HG02678 (cell line): ENCODE measurements at regions not wholly inside any gene's neighbourhood (a gene's known extent, or its start where the extent isn't known, plus 50 kb on each side); places are given as distances from the start of the nearest gene placed in this dataset.
"Not testable (repeated sequence)": the region's sequence is repeated elsewhere in the genome, so short reads cannot be mapped to it uniquely, and the experiment has no call there.

Source experiments
- ATAC-seq: cut with Tn5 transposase; IDR thresholded peaks from one replicate; pipeline ENCODE4 v1.9.1; 2021; ENCODE audit warnings: mild to moderate bottlenecking, moderate library complexity; ENCODE audit not compliant: unreplicated experiment

DNA sequence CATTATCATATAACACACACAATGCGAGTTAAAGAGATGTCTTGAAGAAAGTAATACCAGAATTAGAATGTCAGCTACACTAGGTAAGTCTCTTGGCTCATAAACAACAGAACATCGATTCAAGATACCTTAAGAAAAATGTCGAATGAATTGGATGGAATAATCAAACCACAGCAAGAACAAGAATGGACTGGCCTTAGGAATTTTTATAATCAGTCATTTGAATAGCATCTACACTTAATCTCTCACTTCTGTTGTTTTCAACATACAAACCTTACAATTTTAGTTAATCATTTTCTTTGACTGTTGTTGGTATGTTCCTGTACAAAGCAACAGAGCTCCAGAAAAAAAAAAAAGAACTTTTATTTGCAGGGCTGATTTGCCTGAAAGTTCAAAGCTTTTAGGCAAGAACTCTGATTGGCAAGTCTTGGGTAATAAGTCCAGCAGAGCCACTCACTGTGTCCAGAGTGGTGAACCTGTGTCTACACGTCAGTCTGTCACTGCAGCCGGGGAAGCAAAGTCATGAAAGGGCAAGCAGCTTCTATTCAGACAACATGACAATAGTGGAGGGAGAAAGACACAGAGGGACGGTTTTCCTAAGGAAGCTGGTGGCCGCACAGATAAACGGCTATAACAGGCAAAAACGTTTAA, 1026.1 kb upstream of the MIR17HG start:
- ATAC-seq: no peak

DNA sequence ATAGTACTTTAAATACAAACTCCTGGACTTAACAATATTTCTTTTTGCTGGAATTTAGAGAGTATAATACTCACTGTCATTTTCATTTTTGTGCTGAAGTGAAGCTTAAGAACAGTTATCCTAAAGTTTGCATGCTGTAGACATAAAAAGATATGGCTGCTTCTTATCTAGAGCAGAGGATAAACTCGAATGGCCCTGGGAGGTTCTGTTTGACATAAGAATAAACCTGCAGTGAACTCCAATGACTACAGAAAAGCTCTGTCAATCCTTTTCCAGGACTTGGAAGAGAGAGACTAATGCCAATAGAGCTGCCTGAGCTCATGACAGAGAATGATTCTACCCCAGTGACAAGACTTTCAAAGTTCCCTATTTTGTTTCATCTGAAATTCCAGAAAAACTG, 1017.8 kb upstream of the MIR17HG start:
- ATAC-seq: no peak

- no peak for ATAC-seq
Measured at GRCh38 chr13:90331974-90332373, 1015.5 kb upstream of the MIR17HG start.

- ATAC-seq: no peak
Measured at GRCh38 chr13:90336507-90336906, 1011.0 kb upstream of the MIR17HG start.

DNA sequence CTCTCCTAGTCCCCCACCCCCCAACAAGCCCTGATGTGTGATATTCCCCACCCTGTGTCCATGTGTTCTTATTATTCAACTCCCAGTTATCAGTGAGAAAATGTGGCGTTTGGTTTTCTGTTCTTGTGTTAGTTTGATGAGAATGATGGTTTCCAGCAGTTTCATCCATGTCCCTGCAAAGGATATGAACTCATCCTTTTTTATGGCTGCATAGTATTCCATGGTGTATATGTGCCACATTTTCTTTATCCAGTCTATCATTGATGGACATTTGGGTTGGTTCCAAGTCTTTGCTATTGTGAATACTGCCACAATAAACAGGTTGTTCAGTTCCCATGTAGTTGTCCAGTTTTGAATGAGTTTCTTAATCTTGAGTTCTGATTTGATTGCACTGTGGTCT, 1006.1 kb upstream of the MIR17HG start:
- not testable (repeated sequence) for ATAC-seq

DNA sequence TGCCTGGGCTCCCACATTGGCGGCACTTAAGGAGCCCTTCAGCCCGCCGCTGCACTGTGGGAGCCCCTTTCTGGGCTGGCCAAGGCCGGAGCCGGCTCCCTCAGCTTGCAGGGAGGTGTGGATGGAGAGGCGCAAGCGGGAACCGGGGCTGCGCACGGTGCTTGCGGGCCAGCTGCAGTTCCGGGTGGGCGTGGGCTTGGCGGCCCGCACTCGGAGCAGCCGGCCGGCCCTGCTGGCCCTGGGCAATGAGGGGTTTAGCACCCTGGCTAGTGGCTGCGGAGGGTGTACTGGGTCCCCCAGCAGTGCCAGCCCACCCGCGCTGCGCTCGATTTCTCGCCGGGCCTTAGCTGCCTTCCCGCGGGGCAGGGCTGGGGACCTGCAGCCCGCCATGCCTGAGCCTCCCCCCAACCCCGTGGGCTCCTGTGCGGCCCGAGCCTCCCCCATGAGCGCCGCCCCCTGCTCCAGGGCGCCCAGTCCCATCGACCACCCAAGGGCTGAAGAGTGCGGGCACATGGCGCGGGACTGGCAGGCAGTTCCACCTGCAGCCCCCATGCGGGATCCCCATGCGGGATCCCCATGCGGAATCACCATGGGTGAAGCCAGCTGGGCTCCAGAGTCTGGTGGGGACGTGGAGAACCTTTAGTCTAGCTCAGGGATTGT, 998.9 kb upstream of the MIR17HG start:
- not testable (repeated sequence) for ATAC-seq

- ATAC-seq: no peak
Measured at GRCh38 chr13:90352763-90353162, 994.7 kb upstream of the MIR17HG start.

GRCh38 chr13:90355162-90355751, 992.2 kb upstream of the MIR17HG start:
- ATAC-seq: no peak

DNA sequence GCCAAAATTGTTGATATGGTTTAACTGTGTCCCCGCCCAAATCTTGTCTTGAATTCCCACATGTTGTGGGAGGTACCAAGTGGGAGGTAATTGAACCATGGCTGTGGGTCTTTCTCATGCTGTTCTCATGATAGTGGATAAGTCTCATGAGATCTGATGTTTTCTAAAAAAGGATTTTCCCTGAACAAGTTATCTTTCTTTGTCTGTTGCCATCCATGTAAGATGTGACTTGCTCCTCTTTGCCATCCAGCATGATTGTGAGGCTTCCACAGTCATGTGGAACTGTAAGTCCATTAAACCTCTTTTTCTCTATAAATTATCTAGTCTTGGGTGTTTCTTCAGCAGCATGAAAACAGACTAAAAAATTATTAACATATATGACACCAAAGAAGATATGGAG, 986.7 kb upstream of the MIR17HG start:
- ATAC-seq: no peak

GRCh38 chr13:90362707-90363106, 984.8 kb upstream of the MIR17HG start:
- ATAC-seq: no peak

DNA sequence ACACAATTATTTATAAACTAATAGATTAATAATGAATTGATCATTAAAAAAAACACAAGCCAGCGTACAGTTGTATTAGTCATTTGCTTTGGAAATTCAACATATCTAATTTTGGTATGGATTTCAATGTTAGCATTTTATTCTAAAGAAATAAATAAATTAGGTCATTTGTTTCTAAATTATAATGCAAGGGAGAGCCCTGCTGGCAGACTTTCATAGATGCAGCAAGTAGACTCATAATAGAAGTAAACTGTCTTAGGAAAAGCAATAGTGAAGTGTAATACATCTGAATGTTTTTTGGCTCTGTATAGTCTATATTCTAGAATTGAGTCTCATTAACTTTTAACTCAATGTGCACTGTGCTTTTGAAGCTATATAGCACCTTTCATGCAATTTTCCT, 982.4 kb upstream of the MIR17HG start:
- ATAC-seq: no peak

DNA sequence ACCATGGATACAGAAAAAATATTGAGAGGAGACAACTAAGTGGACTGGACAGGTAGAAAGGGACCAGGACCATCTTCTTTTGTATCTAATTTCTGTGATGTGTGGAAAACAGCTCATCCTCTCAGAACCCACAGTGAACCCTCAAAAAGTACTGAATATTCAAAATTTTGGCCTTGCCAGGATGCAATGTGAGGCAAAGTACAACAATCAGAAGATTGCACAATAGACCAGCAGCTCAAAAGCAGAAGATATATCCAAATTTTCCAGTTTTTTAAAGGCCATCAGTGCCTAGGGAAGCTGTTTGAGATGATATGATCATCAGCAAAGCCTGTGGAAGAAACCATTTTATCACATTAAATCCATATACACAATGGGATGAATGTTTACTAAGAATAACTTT, 973.3 kb upstream of the MIR17HG start:
- ATAC-seq: no peak

DNA sequence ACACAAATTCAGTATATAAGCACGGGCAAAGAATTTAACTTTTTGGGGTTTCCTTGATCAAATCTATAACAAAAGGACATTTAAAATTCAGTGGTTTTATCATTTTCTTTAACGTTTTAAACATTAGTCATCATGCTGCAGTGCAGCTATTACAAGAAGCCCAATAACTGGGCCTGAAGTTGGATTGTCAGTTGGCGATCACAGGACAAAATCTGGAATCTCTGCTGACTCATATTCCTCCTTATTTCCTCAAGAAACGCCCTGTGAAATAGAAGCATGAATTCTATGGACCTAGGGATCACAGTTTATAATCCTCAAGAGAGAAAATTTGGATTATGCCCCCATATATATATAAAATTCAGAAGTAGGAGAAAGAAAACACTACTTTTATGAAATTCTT, 971.6 kb upstream of the MIR17HG start:
- no peak for ATAC-seq

GRCh38 chr13:90382425-90382824, 965.1 kb upstream of the MIR17HG start:
- ATAC-seq: no peak

- ATAC-seq: no peak
Measured at GRCh38 chr13:90385781-90386489, 961.6 kb upstream of the MIR17HG start.

- ATAC-seq: no peak
Measured at GRCh38 chr13:90388887-90389452, 958.5 kb upstream of the MIR17HG start.

DNA sequence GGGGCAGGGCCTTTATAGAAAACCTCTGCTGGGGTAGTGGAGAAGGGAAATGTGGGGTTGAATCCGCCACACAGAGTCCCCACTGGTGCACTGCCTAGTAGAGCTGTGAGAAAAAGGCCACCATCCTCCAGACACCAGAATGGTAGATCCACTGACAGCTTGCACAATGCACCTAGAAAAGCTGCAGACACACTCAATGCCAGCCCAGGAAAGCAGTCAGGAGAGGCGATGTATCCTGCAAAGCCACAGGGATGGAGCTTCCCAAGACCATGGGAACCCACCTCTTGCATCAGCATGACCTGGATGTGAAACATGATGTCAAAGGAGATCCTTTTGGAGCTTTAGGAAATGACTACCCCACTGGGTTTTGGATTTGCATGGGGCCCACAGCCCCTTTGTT, 958.0 kb upstream of the MIR17HG start:
- ATAC-seq: no peak

GRCh38 chr13:90393408-90393807, 954.1 kb upstream of the MIR17HG start:
- no peak for ATAC-seq

DNA sequence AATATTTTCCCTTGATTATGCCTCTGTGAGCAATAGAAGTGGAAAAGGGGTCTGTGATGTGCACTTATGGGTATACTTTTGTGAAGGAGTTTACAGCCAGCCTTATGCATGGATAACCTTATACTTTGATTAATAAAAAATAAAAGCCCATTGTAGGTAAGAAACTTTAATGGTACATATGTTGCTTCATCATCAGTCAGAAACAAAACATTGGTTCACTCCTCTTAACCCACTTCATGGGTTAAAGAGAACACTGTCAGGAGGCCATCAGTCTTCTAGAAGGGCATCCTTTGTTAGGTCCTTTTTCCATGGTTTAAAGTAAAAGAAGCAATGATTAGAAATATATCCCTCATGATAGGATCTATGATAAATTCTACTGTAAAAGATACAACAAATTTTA, 952.1 kb upstream of the MIR17HG start:
- no peak for ATAC-seq

- no peak for ATAC-seq
Measured at GRCh38 chr13:90395846-90396245, 951.6 kb upstream of the MIR17HG start.

DNA sequence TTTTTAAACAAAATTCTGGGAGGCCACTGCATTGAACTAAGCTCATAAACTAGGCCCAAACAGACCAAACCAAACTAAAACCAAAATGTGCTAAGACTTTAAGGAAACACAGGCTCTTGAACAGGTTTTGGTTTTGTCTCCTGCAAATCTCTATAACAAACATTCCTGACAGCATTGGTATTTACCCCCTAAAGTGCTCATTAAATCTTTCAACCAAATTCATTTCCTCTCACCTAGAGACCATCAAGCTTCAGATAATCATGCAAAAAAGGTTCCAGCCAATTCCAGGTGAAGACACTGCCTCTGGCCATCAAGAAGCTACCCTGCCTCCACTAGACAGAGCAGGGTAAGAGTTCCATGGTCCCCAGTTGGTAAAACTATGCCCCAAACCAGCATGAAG, 951.2 kb upstream of the MIR17HG start:
- no peak for ATAC-seq

- no peak for ATAC-seq
Measured at GRCh38 chr13:90397503-90397902, 950.0 kb upstream of the MIR17HG start.
